Caco-2 (cell line): ENCODE measurements at regions not wholly inside any gene's neighbourhood (a gene's known extent, or its start where the extent isn't known, plus 50 kb on each side); places are given as distances from the start of the nearest gene placed in this dataset.
"Not testable (repeated sequence)": the region's sequence is repeated elsewhere in the genome, so short reads cannot be mapped to it uniquely, and the experiment has no call there.

Experiments
- BruUV-seq: library from RNA; stranded (reverse); fragments of 400-500 nt; replicated peaks from 2 replicates; lab custom pipeline; 2021; lab: Mats Ljungman, UMichigan
- CTCF ChIA-PET: fragments of 300-600 bp; sonication (Branson Sonifier 250); formaldehyde crosslinking; loops from one replicate; lab custom pipeline; 2022; ENCODE audit warnings: antibody characterized with exemption; lab: Charles Lee
- POLR2A ChIA-PET: fragments of 300-600 bp; sonication (Branson Sonifier 250); formaldehyde crosslinking; loops from one replicate; lab custom pipeline; 2022; ENCODE audit warnings: antibody characterized with exemption; lab: Charles Lee
- DNase-seq, 2 experiments: peaks; one replicate each; pipeline versions ENCODE4 v3.0.0 to v3.0.0-alpha.2; 2020 to 2022
- H3K27me3 ChIP-seq: replicated peaks from 2 replicates; pipeline ENCODE4 v1.6.0; 2011; ENCODE audit warnings: low read length; ENCODE audit not compliant: control insufficient read depth, insufficient read depth
- H3K36me3 ChIP-seq: 2 replicates; pipeline ENCODE4 v1.5.1; 2011; ENCODE audit warnings: low read length; ENCODE audit not compliant: control insufficient read depth, insufficient read depth
- H3K4me1 ChIP-seq: fragments of 250-450 bp; sonication (Bioruptor Pico); 2 replicates; pipeline ENCODE4 v1.5.1; 2020; ENCODE audit warnings: mild to moderate bottlenecking
- H3K4me3 ChIP-seq: 2 replicates; pipeline ENCODE4 v1.5.1; 2011; ENCODE audit warnings: low read depth, mild to moderate bottlenecking, control low read depth, low read length
- H3K9me3 ChIP-seq: fragments of 250-450 bp; sonication (Bioruptor Pico); 2 replicates; pipeline ENCODE4 v1.5.1; 2020; ENCODE audit warnings: mild to moderate bottlenecking, moderate library complexity
- H3K27ac Mint-ChIP-seq: one replicate; pipeline ENCODE4 v1.8.0; 2022; ENCODE audit warnings: mixed read lengths; ENCODE audit not compliant: unreplicated experiment
- H3K27me3 Mint-ChIP-seq: one replicate; pipeline ENCODE4 v1.8.0; 2022; ENCODE audit warnings: mixed read lengths; ENCODE audit not compliant: insufficient read depth, unreplicated experiment
- H3K36me3 Mint-ChIP-seq: one replicate; pipeline ENCODE4 v1.8.0; 2022; ENCODE audit warnings: mild to moderate bottlenecking, mixed read lengths; ENCODE audit not compliant: insufficient read depth, unreplicated experiment
- H3K4me1 Mint-ChIP-seq: one replicate; pipeline ENCODE4 v1.8.0; 2022; ENCODE audit warnings: low read depth, mixed read lengths; ENCODE audit not compliant: unreplicated experiment
- H3K4me3 Mint-ChIP-seq: one replicate; pipeline ENCODE4 v1.8.0; 2022; ENCODE audit warnings: mild to moderate bottlenecking, moderate library complexity, mixed read lengths; ENCODE audit not compliant: unreplicated experiment
- H3K9me3 Mint-ChIP-seq: one replicate; pipeline ENCODE4 v1.8.0; 2022; ENCODE audit warnings: mixed read lengths; ENCODE audit not compliant: unreplicated experiment
- intact Hi-C: fragments of 100-400 bp; cut with micrococcal nuclease; formaldehyde crosslinking; loops from one replicate; pipeline ENCODE4 v1.10.0; 2022; ENCODE audit not compliant: unreplicated experiment
- TF ChIP-seq, protein P1 (sequence below), 2 experiments: fragments of 200-600 bp in 1 of 2; IDR thresholded peaks; 1 replicate in 1 of 2; 2 replicates in 1 of 2; pipeline versions ENCODE4 v1.5.1 to v1.8.0; 2011 to 2022; ENCODE audit warnings: antibody characterized with exemption in 1 of 2, control low read depth in 1 of 2, inconsistent platforms in 1 of 2, low read depth in 1 of 2, low read length in 1 of 2, mild to moderate bottlenecking in 1 of 2, moderate library complexity in 1 of 2; ENCODE audit not compliant: insufficient read depth in 1 of 2, severe bottlenecking in 1 of 2, unreplicated experiment in 1 of 2

- intact Hi-C loops = loop anchor here (1.0 to 5.0 kb wide), 2 partner anchors 61 to 83 kb away; partner anchors contain the start of genes MDH2 and STYXL1
- not testable (repeated sequence) for H3K9me3 ChIP-seq, H3K27me3 ChIP-seq, H3K4me3 Mint-ChIP-seq, BruUV-seq, H3K36me3 Mint-ChIP-seq, H3K9me3 Mint-ChIP-seq, H3K4me1 ChIP-seq, H3K4me1 Mint-ChIP-seq, H3K36me3 ChIP-seq, H3K4me3 ChIP-seq, H3K27ac Mint-ChIP-seq
- TF ChIP-seq, protein P1, sequence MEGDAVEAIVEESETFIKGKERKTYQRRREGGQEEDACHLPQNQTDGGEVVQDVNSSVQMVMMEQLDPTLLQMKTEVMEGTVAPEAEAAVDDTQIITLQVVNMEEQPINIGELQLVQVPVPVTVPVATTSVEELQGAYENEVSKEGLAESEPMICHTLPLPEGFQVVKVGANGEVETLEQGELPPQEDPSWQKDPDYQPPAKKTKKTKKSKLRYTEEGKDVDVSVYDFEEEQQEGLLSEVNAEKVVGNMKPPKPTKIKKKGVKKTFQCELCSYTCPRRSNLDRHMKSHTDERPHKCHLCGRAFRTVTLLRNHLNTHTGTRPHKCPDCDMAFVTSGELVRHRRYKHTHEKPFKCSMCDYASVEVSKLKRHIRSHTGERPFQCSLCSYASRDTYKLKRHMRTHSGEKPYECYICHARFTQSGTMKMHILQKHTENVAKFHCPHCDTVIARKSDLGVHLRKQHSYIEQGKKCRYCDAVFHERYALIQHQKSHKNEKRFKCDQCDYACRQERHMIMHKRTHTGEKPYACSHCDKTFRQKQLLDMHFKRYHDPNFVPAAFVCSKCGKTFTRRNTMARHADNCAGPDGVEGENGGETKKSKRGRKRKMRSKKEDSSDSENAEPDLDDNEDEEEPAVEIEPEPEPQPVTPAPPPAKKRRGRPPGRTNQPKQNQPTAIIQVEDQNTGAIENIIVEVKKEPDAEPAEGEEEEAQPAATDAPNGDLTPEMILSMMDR (IDR thresholded peaks at IDR 0.05; ENCODE audit: insufficient read depth in 1 of 2, low read depth in 1 of 2, low read length in 1 of 2, severe bottlenecking in 1 of 2, unreplicated experiment in 1 of 2) = peak; percentile 36 to 37
- ChIA-PET POLR2A (interaction anchor here (0.6 kb wide), 1 partner anchor 83 kb away, joined by 3 read pairs; the partner anchor contains the start of genes MDH2 and STYXL1), CTCF (interaction anchor here (0.6 to 1.3 kb wide), 3 partner anchors 62 to 264 kb away, joined by 3 to 7 read pairs (median 4); no protein-coding TSS in a partner anchor)
- peaks cover 14% of the 10 kb centered on the region for H3K27me3 Mint-ChIP-seq
- DNase-seq = peak in 1 of 2 experiments; percentile 34
Observed at GRCh38 chr7:76130661-76131060, 71.0 kb upstream of the SRRM3 start.

DNA sequence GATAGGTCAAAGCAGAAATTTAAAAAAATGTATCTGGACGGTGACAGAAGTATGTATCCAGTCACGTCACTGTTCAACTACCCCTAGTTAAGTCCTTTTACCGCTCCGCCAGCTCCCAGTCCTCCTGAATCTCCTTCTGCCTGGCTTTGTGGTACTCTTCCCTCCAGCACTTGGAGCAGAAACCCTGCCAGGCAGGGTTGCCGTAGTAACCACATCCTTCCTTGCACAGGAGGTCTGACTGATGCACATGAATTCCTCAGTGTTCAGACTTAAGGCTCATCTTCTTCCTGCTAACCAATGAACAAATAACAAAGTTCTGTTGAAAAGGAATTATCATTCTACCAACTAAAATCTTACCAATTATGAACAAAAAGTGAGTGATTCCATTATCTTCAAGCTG is 69.8 kb upstream of the SRRM3 start:
- intact Hi-C loops = loop anchor here (5.0 kb wide), 1 partner anchor 85 kb away; the partner anchor contains the start of genes MDH2 and STYXL1

GRCh38 chr7:76133164-76133775 is 68.4 kb upstream of the SRRM3 start:
- no peaks in the 10 kb centered on the region for H3K9me3 Mint-ChIP-seq
- H3K4me3 ChIP-seq = no peak overlapping the region
- BruUV-seq = no TSS peak
- H3K36me3 Mint-ChIP-seq = no peaks in the 10 kb centered on the region
- no peaks in the 10 kb centered on the region for H3K4me1 Mint-ChIP-seq
- no peaks in the 10 kb centered on the region for H3K9me3 ChIP-seq
- H3K27ac Mint-ChIP-seq = no peak overlapping the region
- ChIA-PET CTCF (no interaction called here), POLR2A (no interaction called here)
- peaks cover 21% of the 10 kb centered on the region for H3K27me3 Mint-ChIP-seq
- no peak for DNase-seq
- no peak overlapping the region for H3K4me3 Mint-ChIP-seq
- intact Hi-C loops = loop anchor here (5.0 kb wide), 1 partner anchor 86 kb away; the partner anchor contains the start of genes MDH2 and STYXL1
- TF ChIP-seq, protein P1 (IDR thresholded peaks at IDR 0.05; ENCODE audit: insufficient read depth in 1 of 2, low read depth in 1 of 2, low read length in 1 of 2, severe bottlenecking in 1 of 2, unreplicated experiment in 1 of 2) = no peak
- H3K36me3 ChIP-seq = no peaks in the 10 kb centered on the region
- no peaks in the 10 kb centered on the region for H3K4me1 ChIP-seq
- H3K27me3 ChIP-seq = no peaks in the 10 kb centered on the region

More for the DNA sequence above, 69.8 kb upstream of the SRRM3 start:
- CTCF ChIA-PET = interaction anchor here (1.3 kb wide), 1 partner anchor 63 kb away, joined by 7 read pairs; no protein-coding TSS in a partner anchor
- H3K4me3 ChIP-seq, H3K36me3 ChIP-seq, POLR2A ChIA-PET, H3K36me3 Mint-ChIP-seq, H3K27me3 ChIP-seq, H3K9me3 ChIP-seq, H3K4me1 ChIP-seq, BruUV-seq, H3K9me3 Mint-ChIP-seq, DNase-seq, H3K27ac Mint-ChIP-seq, H3K4me1 Mint-ChIP-seq, H3K4me3 Mint-ChIP-seq: not testable (repeated sequence)
- H3K27me3 Mint-ChIP-seq = peaks cover 17% of the 10 kb centered on the region
